Caki2 (cell line): ENCODE measurements at regions not wholly inside any gene's neighbourhood (a gene's known extent, or its start where the extent isn't known, plus 50 kb on each side); places are given as distances from the start of the nearest gene placed in this dataset.
"Not testable (repeated sequence)": the region's sequence is repeated elsewhere in the genome, so short reads cannot be mapped to it uniquely, and the experiment has no call there.

ENCODE experiments used
- DNase-seq: peaks from one replicate; pipeline ENCODE4 v3.0.0-alpha.2; 2015; ENCODE audit warnings: low read depth
- in situ Hi-C: cut with HindIII; loops from 2 replicates; pipeline ENCODE4 v1.10.0; 2016; ENCODE audit warnings: low sequenced_read_pairs, low pct_unique_long_range_greater_than_20kb, mixed read lengths

- in situ Hi-C loops = no loop called here
- DNase-seq = no peak
Measured at GRCh38 chr20:29687438-29687837, 1570.0 kb upstream of the DEFB115 start.

- no peak for DNase-seq
Measured at GRCh38 chr20:29689411-29690225, 1567.8 kb upstream of the DEFB115 start.

GRCh38 chr20:29690274-29690673 is 1567.2 kb upstream of the DEFB115 start:
- in situ Hi-C loops = no loop called here
- DNase-seq = no peak

More at GRCh38 chr20:29689411-29690225, 1567.8 kb upstream of the DEFB115 start:
- in situ Hi-C loops = no loop called here

DNA sequence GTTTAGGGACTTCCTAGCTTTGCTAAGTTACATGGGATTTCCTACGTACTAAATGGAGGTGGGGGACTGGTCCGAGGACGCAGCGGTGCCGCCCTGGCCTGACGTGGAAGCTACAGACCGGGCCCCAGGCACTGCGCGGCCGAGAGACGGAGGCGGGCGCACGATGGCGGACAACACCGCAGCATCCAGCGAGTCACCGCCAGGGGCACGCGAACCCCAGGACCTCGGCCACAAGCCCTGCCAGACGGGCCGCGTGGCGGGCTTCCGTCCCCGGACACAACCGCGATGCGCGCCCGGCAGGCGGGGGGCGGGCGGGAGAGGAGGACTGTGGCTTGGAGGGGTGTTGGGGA is 1516.9 kb upstream of the DEFB115 start:
- no peak for DNase-seq
- in situ Hi-C loops = no loop called here

DNA sequence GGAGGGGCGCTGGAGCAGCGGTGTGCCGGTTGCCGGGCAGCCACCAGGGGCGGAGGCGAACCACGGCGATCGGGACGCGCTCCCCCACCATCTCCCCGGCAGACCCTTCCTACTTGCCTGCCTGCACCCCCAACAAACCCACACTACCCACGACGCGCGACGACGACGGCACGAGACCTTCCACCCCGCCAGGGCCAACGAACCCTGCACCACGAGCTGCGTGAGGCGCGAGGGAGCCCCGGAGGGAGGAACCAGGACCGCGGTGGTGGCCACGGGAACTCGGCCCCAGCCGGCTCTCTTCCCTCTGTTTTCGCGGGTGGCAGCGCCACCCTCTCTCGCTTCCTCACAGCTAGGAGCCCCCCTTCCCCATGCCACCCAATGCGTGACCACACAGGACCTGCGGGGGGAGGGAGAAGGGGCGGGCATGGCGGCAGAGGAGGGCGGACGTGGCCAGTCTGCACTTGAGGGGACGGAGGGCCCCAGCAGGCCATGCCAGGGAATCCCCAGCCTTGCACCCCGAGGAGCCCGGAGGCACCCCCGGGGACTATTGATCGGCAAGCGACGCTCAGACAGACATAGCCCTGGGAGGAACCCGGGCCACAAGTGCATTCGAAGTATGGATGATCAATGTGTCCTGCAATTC is 1516.4 kb upstream of the DEFB115 start:
- in situ Hi-C loops = no loop called here
- no peak for DNase-seq

DNA sequence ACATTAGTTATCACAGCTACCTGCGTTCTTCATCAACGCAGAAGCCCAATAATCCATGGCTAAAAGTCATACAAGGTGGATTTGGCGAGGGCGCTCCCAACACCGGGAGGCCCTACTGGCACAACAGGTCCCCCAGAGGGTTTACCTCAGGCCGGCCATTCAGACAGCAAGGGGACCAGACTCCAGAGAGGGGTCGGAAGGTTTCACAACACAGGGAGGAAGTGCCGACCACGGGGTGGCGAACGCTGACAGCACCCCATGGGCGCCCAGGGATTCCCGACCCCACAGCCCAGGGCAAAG is 1515.9 kb upstream of the DEFB115 start:
- no peak for DNase-seq
- in situ Hi-C loops = no loop called here

DNA sequence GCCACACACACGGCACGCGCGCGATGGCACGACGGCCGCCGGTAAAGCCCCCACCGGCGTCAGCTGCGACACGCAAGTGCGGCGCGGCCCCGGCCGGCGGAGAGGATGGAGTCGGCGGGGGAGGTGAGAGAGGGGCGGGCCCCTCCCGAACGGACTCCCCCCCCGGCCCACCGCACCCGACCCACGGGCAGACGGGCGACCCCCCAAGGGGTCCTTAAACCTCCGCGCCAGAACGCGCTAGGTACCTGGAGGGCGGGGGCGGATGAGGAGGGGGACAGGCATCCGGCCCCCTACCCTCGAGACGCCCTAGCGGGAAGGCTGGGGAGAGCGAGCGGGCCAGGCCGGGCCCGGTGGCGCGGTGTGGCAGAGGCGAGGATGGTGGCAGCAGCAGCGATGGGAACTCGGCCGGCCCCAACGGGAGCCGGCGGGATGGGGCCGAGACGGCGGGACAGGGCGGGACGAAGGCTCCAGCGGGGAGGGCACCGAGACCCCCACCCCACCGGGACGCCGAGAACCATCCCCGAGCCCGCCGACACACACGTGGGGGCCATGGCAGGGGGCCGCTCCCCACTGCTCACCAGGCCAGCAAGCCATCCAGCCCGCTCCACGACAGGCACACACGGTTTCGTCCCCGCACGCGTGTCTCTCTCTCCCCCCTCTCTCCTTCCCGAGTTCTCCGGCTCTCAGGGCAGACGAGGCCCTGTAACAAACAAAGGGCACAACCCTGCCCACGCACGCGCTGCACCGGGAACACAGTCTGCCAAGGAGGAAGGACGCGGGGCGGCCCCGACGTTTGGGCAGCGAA is 1515.4 kb upstream of the DEFB115 start:
- DNase-seq = no peak
- in situ Hi-C loops = no loop called here

DNA sequence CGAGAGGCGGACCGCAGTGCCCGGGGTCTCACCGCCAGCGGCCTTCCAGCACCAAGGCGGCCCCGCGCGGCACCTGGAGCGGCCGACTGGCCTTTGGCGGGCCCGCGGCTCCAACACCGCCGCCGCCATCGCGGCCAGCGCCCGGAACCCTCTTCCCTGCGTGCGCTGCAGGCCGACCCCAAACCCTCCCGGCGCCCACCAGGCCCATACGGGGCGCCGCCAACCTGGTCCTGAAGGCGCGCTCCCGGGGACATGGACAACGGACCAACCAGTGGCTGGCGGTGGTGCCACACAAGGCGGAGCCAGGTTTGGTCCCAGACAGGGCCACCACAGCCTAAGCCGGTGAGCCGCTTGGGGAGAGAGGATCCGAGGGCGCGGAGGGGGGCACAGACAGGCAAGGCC is 1514.8 kb upstream of the DEFB115 start:
- no peak for DNase-seq
- in situ Hi-C loops = no loop called here

DNA sequence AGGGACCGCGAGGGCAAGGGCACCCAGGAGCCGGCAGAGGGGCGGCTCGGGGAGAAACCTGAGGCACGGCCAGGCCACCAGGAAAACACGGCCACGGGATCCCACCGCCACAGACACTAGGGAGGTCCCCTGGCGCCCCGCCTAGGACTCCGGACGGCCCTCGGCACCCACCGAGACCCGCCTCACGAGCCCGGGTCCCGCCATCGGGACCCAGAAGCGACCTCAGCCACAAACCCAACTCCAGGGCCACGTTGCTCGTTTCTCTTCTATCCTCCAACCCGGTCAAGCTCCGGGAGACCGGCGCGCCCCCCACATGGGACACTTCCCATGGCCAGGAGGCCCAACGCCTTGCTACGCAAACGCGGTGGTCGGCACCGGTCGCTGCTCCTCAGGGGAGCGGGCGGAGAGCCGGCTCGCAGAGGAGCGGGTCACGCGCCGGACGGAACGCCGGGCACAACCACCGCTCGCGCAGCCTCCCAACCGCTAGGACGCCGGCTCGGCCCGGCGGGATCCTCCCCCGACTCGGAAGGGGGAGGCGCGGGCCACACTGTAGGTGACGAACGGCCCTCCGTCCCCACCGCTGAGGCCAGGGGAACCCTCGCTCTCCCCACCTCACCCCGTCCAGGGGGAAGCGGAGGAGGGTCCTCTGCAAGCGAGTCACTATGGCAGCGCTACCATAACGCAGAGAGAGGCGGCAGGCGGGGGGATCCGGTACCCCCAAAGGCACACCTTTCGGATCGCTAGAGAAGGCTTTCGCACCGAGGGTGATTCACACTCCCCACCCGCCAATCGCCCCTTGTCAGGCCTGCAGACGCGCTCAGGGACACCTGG is 1514.1 kb upstream of the DEFB115 start:
- in situ Hi-C loops = no loop called here

GRCh38 chr20:29744071-29744470 is 1513.4 kb upstream of the DEFB115 start:
- DNase-seq = no peak
- in situ Hi-C loops = no loop called here

More for the DNA sequence above, 1514.1 kb upstream of the DEFB115 start:
- DNase-seq = no peak

DNA sequence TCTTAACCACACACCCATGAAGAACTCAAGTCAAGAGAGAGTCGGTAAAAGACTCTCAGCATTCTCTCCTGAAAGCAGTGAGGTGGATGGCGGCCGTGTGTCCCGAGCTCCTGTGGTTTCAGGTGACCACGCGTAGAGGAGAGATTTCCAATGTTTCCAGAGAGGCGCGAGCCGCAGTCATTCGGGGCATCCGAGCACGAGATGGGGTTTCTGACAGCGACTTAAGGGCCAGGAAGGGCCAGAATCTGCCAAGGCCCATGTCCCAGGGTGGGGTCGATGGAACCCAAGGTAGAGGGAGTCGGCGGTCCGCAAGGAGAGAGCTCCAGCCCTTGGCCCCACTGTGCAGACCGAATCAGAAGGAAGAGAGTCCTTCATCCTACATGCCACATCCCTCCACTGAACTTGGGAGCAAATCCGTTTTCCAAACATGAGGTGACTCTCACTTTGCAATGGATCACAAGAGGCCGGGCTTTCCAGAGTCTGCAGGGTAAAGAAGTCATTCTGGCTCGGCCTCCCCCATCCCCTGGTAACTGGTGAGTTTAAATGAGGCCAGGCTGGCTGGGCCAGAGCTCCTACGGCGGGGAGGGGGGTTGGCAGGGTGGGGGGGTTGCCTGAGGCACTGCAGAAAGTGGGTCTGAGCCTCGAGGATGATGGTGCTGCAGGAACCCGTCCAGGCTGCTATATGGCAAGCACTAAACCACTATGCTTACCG is 1511.8 kb upstream of the DEFB115 start:
- in situ Hi-C loops, DNase-seq: not testable (repeated sequence)

- in situ Hi-C loops = no loop called here
Measured at GRCh38 chr20:29750268-29750899, 1507.1 kb upstream of the DEFB115 start.

GRCh38 chr20:29752644-29753425 is 1504.6 kb upstream of the DEFB115 start:
- DNase-seq, in situ Hi-C loops: not testable (repeated sequence)

More at GRCh38 chr20:29750268-29750899, 1507.1 kb upstream of the DEFB115 start:
- DNase-seq = no peak

DNA sequence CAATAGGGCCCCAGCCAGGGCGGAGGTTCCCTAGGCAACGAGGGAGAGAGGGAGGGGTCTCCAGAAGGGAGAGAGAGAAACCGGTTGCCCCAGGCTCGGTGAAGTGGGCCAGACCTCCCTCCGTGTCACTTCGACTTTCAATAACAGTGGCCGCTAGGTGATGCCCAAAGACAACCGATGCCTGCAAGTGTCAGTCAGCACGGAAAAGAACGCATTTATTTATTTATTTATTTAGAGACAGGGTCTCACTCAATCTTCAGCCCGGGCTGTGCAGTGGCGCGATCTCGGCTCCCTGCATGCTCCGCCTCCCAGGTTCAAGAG is 1504.1 kb upstream of the DEFB115 start:
- in situ Hi-C loops, DNase-seq: not testable (repeated sequence)

GRCh38 chr20:29753879-29754278 is 1503.6 kb upstream of the DEFB115 start:
- in situ Hi-C loops, DNase-seq: not testable (repeated sequence)

GRCh38 chr20:29755854-29756498 is 1501.5 kb upstream of the DEFB115 start:
- DNase-seq, in situ Hi-C loops: not testable (repeated sequence)
